A204.1 (cell line): ENCODE measurements at regions not wholly inside any gene's neighbourhood (a gene's known extent, or its start where the extent isn't known, plus 50 kb on each side); places are given as distances from the start of the nearest gene placed in this dataset.
"Not testable (repeated sequence)": the region's sequence is repeated elsewhere in the genome, so short reads cannot be mapped to it uniquely, and the experiment has no call there.

Source experiments
- FAIRE-seq: peaks from 2 replicates; lab custom pipeline; 2012; peaks lifted over from hg19 to GRCh38; lab: Jason Lieb, UNC

DNA sequence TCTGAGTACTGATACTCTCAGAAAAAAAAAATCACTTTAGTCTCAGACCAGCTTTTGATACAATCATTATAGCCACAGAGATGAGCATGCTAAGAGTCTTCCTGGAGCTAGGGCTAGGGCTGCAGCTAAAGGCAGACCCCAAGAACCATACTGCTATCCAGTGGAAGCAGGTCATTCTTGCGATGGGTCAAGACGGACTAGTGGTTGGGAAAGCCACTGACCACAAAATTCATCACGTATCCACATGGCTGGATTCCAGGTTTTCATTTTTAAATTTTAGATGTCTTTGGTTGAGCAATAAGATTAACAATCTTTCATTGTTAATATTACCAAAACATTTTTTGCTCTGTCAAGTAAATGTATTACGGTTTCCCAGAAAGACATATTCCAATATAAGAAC lies 598.1 kb downstream of the DNAH5 start:
- FAIRE-seq, result no peak

DNA sequence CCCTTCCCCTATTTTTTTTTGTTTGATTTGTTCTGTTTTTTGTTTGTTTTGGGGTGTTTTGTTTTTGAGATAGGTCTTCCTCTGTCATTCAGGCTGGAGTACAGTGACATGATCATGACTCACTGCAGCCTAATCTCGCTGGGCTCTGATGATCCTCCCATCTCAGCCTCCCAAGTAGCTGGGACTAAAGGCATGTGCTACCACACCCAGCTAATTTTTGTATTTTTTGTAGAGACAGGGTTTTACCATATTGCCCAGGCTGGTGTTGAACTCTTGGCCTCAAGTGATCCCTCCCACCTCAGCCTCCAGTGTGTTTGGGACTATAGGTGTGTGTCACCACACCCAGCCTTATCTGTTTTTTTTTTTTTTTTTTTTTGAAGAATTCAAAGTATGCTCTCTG lies 605.4 kb downstream of the DNAH5 start:
- no peak for FAIRE-seq

DNA sequence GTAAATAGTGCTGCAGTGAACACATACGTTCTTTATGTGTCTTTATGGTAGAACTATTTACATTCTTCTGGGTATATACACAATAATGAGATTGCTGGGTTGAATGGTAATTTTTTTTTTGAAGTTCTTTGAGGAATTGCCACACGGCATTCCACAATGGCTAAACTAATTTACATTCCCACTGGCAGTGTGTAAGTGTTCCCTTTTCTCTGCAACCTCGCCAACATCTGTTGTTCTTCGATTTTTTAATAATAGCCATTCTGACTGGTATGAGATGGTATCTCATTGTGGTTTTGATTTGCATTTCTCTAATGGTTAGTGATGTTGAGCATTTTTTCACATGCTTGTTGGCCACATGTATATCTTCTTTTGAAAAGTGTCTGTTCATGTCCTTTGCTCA lies 609.5 kb downstream of the DNAH5 start:
- FAIRE-seq, result not testable (repeated sequence)

DNA sequence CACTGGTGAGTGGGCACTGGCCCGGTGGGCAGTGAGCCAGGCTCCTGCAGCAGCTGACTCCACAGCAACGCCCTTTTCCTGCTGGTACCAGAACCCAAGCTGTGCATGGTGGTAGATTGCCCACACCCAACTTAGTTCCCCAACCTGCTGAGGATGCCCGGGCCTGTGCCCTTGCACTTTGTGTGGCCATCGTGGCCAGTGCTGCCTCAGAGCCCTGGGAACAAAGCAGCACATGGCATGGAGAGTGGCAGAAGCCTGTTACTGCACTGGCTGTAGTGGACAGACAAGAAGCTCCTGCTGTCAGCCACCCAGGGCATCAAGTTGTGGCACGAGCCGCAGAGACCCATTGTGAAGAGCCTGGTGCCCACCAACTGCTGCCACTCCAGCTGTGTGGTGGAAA lies 612.9 kb downstream of the DNAH5 start:
- FAIRE-seq, result no peak

DNA sequence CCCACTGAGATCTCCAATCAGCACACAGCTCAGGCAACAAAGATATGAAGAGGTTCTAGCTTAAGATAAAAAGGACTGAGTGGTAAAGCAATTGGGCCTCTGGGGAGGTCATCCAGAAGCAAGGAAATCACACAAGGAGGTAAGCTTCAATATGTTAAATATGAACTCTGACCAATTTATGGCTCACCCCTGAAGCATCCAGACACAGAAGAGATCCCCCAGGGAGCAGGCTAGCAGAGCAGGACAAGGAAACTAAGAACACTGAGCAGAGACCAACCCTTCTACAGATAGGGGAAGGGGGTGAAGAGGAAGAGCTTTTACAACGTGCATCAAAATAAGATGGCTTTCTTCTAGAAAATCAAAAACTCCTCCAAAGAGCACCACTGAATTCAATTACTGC lies 616.2 kb downstream of the DNAH5 start:
- no peak for FAIRE-seq

DNA sequence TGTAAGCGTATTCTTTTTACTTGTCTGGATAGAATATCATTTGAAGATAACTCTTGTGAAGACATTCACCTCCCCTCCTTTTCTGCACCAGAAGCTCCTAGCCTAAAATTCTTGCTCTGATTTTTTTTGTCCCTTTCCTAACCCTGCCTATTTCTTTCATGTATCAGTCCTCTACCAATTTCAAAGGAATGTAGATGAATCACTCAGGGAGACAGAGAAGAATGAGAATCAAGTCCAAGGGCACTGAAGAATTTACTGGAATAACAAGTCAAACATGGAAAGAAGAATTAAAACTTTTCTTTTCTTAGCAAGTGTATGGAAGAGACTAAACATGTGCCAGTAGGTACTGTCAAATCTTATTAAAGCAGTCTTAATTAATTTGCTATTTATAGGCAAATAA lies 618.7 kb downstream of the DNAH5 start:
- FAIRE-seq, result no peak

DNA sequence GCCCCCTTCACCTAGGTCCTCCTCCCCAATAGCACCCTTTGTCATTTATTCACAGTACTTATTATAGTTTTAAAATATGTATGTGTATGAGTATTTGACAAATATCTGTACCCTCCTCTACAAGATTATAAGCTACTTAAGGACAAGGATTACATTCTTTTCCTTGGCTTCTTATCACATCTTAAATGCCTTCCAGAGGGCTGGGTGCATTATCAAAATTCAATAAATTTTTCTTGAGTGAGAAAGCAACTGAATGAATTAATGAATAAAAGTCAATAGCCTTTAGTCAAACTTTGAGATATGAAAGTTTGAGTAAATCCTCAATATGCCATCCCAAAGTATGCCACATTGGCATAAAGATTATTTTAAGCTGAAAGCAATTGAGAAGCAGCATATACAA lies 621.7 kb downstream of the DNAH5 start:
- no peak for FAIRE-seq

DNA sequence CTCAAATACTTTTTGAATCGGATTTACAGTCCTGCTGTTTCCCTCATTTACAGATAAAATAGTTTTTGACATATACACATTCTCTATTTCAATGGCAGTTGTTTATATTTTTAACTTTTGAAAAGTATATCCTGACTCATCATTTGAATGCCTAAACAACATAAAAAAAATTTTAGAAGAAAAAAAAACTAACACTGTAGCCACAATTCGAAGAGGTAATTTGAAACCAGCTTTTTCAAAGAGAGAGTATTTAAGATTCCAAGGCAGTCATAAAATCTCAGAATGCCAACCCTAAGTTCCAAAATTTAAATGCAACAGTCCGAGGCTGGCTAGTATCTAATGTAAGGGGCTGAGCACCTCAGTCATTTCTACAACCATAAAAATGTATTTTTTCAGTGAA lies 626.8 kb downstream of the DNAH5 start:
- FAIRE-seq, result no peak

DNA sequence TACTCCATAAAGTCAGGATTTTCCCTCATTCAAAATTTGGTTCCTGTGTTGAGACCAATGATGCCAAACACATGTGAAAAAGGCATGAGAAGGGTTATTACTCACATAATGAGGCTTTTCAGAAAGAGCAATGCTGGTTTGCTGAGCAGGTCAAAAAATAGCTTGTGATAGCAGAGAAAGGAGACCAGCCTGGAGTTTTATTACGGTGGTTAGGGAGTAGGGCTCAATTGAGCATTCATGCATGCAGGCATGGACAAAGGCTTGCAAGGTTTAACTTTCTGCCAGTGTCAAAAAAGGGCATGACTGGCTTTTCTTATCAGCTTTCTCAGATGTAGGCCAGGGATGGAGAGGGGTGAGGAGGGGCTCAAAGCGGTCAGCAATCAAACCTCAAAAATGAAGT lies 628.3 kb downstream of the DNAH5 start:
- FAIRE-seq, result no peak

DNA sequence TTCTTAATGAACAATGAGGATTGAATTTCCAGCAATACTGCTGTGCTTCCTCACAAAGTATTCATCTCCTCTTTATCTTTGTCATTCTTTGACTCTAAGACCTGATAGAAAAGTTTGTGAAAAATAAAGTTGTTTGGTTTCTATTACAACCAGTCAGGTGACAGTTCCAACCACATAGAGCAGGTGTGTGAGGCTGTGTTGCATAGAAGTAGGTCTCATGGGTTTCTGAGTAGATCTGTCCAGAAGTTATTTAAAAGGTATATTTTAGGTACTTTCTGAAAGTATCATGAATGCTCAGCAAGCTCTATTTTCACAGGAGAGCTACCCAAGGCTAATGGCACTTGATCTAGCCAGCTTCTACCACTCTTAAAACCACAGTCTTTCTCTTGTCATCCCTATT lies 637.0 kb downstream of the DNAH5 start:
- no peak for FAIRE-seq

DNA sequence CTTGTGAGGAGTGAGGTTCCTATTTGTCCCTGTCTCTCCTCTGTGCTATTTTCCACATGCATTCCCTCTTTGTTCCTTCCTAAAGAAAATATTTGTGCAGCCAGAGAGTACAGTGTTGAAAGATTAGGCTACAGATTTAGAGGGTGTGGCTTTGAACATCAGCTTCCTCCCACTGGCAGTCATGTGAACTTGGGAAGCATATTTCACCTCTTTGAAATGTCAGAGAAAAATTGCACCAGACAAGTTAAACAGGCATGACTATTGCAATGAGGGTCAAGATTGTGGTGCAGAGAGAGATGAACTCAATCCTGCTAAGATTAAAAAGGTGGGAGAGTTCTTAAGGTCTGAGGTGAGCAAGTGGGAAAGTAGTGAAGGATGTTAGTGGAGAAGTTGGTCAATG lies 641.0 kb downstream of the DNAH5 start:
- FAIRE-seq, result no peak

DNA sequence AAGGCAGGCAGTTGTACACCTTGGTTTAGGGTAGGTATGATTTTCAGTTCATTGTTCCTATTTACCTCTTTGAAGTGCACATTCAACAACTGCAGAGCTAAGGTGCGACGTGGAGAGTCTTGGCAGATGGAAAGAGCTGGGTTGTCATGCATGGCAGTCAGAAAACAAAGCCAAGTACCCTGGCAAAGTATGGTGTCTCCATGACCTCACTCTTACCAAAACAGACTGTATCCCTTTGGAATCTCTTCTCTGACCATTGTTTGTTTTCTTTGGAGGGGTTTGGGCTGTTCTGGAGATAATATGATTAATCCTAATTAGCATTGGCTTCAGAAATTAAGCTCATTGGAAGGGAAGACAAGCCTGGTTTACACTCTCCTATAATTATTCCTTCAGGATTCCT lies 665.7 kb downstream of the DNAH5 start:
- FAIRE-seq, result no peak

DNA sequence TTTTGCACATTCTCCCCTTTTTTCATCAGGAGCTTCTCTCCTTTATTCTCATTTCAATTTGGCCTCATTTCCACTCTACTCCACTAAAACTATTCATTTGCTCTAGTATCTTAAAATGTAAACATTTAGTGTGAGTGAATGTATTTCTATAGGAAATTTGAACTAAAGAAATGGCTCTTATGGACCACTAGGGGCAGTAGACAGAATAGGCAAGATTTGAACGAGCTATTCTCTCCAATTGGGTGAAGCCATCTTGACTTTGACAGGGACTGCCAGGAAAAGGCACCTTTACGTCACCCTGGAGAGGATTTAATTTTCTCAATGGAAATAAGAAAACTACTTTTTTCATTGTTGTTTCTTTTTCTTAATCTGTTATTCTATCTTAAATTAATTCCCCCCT lies 666.3 kb downstream of the DNAH5 start:
- no peak for FAIRE-seq

DNA sequence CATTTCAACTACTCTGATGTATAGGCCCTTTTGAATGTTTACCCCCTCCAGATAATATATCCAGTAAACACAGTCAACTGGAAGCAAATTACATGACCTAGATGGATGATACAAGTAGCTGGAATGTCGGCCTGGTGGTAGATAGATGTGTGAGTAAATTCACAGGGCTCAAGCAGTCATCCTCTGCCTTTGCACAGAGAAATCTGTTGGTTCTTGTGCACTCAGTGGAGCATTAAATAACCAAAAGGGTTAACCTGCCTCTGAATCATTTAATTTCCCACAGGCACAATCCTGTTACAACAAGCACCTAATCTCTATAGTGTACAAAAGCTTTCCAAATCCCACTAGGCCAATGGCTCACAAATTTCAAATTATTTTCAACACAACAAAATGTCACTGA lies 668.3 kb downstream of the DNAH5 start:
- no peak for FAIRE-seq

DNA sequence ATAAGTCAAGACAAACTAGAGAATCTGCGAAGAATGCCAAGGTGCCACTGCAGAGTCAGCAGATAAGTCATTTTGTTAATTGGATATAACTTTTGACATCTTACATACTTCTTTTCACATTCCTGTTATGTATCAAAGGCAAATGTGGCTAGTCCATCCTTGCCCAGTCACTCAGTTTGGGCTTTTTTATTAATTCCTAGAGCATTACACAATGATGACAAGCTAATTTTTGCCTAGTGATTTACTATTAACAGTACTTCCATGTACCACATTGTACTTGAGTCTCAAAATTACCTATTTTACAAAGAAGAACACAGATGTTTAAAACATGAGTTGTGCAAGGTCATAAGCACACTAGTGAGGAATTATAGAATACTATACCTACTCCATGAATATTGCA lies 680.8 kb downstream of the DNAH5 start:
- no peak for FAIRE-seq

DNA sequence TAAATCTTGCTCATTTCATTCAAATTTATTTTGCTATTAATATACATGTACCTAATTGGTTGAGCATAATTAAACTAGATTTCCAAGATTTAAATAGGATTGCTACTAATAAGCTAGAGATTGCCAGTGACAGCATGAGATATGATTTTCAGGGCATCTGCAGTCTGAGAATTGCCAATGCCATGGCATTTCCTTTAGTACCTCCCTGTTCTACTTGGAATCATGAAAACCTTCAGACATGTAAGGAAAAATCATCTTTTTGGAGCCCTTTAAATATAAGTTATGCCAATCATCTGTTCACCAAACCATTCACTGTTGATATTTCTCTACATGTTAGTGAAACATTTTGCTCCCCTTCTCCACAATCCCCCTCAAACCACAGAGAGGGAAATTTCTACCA lies 691.4 kb downstream of the DNAH5 start:
- no peak for FAIRE-seq

DNA sequence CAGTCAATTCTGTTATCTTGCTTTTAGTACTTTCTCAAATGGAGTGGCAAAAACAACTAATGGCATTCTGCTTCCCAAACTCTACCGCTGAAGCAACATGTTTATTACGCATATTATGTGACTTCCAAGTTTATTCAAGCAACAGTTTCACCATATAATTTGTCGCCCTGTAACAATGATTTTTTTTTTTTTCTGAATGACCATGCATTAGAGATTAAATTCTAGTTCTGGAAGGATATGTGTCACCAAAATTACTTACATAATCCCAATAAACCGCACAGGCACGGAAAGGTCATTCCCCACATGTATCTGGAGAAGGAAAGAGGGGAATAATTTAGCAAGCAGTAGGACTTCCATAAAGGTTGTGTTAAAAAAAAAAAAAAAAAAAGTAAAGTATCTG lies 691.8 kb downstream of the DNAH5 start:
- no peak for FAIRE-seq

DNA sequence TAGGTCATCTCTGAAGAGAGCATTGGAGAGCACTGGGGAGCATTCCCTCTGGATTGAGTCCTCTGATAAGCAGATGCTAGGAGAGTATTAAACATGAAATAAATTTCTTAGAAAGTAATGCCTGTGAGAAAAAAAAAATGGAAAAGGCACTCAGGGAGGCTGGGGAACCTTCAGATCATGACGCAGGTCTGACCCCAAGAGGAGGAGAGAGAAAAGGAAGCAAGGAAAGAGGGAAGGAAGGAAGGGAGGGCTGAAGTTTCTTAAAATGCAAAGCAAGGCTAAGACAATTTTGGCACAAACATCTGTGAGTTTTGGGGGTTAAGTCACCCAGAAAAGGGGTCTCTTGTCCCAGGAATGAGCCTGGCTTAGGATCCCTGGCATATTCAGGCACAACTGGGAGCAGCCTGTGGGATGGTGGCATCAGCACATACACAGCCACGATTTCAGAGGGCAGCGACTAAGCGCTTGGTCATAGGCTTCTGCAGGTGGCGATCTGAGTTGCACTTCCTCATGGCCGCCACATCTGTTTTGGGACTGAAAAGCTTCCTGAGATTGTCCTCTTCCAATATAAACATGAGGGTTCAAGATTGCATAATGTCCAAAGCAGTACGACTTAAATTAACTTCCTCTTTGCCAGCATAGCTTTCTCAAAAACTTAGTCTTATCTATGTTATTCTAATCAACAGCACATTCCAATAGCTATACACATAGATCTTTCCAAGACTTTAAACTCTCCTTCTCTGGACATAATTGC lies 692.7 kb downstream of the DNAH5 start:
- FAIRE-seq, result no peak

DNA sequence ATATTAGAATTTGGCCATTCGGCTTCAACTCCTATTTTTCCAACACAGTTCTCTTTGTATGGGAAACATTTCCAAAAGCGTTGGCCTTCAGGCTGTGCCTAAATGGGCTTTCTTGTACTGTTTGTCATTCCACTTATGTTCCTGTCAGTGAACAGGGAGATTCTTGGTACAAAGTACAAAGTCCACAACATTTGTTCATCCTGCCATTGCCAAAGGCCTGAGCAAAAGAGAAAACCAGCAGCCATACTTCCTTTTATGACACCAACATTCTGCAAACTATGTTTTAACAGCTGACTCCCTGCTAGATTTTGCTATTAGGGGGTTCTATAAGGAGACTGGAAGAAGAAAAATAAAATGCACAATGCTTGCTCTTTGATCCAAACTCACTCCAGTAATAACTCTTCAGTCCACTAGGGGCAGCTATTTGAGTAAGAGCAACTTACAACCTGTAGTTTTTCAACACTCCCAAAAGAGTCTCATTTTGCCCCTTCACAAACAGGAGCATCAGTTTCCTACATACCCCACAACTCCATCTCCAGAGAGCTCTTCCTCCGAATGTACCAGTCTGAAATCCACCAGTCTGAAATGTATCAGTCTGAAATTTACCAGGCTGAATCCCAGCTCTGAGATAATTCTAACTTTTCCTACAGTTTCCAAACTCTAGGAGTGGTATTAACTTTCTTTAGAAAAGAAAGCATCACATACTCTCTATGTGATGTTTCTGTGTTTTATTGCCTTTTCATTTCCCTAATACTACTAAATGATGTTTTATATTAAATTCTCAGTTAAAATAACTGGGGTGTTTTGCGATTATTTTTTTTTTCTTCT lies 693.8 kb downstream of the DNAH5 start:
- FAIRE-seq, result no peak

DNA sequence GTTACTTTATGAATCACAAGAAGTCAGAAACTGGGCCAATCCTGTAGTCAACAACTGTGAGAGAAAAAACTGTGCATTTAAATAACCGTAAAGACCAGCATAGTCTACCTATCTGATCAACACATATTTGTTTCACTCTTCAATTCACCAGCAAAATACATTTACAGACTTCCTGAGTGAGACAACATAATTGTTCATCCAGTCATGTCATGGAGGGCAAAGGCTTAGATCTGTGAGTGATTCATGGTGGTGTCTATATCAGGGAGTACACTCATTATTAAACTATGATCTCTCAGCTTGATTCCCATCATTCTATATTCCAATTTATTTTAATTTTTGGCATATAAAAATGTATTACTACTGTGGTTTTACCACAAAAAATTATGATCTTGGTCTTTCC lies 694.6 kb downstream of the DNAH5 start:
- no peak for FAIRE-seq

DNA sequence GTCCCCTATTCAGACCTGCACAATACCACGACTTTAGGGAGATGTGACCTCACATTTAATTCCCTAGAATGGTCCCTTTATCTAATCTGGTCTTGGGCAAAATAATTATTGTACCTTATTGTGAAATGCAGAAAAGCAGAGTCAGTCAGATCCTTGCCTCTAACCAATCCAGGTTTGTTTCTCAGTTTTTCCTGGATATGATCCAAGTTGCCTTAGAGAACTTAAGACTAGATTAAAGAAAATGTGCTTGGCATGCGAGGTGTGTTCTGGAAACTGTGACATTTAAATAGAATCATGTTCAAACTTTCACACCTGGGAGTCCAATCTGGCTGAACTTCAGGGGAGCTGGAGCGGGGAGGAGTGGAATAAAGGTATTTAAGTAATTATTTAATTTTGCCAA lies 696.2 kb downstream of the DNAH5 start:
- no peak for FAIRE-seq

DNA sequence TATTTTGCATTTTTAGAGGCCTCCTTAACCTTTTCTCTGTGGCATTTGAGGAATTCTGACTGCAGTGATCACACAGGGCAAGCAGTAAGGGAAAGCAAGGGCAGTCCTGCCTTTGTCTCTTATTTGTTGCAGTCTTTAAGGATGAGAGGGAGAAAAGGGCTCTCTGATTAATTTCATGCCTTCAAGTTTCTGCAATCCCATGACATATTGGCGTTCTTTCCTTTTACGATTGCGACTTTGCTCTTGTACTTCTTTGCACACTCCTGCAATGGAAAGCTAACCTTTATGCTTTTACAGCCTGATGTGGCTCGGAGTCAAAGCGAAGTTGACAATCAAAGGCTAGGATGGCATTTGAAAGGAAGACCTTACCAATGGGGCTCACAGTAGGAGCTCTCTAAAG lies 698.4 kb downstream of the DNAH5 start:
- no peak for FAIRE-seq

DNA sequence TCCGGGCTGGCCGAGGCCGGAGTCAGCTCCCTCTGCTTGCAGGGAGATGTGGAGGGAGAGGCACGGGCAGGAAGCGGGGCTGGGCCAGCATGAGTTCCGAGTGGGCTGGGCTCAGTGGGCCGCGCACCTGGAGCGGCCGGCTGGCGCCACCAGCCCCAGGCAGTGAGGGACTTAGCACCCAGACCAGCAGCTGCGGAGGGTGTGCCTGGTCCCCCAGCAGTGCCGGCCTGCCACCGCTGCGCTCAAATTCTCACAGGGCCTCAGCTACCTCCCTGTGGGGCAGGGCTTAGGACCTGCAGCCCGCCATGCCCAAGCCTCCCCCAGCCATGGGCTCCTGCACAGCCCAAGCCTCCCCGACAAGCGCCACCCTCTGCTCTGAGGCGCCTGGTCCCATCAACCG lies 700.3 kb downstream of the DNAH5 start:
- no peak for FAIRE-seq

DNA sequence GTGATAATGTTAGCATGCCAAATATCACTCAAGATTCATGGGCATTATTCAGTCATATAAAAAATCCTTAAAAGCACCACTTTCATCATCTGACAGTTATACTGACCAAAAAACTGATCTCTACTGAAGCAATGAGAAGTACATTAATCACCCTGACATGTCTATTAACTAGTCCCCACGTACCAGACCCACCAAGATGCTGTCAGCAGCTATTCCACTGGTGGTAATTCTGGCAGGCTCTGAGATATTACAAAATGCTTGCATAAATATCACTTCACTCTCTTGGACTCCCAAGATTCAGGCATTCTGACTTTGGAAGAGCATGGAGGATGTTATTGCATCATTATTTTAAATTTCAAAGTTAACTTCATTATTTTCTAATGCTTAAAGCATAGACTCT lies 717.0 kb downstream of the DNAH5 start:
- FAIRE-seq, result no peak
